Epidermal melanocyte (primary cell): ENCODE measurements at regions not wholly inside any gene's neighbourhood (a gene's known extent, or its start where the extent isn't known, plus 50 kb on each side); places are given as distances from the start of the nearest gene placed in this dataset.

Experiments used
- DNase-seq: peaks from one replicate; pipeline ENCODE4 v3.0.0; 2011; ENCODE audit warnings: low spot score; ENCODE audit not compliant: insufficient read length

GRCh38 chr6:153272201-153272980 lies 141.3 kb upstream of the RGS17 start:
- DNase-seq = no peak

GRCh38 chr6:153263489-153263888 lies 132.4 kb upstream of the RGS17 start:
- no peak for DNase-seq

GRCh38 chr6:153251326-153251725 lies 120.2 kb upstream of the RGS17 start:
- DNase-seq = no peak

GRCh38 chr6:153237670-153238069 lies 106.6 kb upstream of the RGS17 start:
- DNase-seq = no peak

GRCh38 chr6:153231048-153231646 lies 100.1 kb upstream of the RGS17 start:
- DNase-seq = no peak

- no peak for DNase-seq
Observed at GRCh38 chr6:153218184-153218792, 87.2 kb upstream of the RGS17 start.

- DNase-seq = no peak
Observed at GRCh38 chr6:153216789-153217188, 85.7 kb upstream of the RGS17 start.

- DNase-seq = no peak
Observed at GRCh38 chr6:153215242-153215641, 84.2 kb upstream of the RGS17 start.

- no peak for DNase-seq
Observed at GRCh38 chr6:153214436-153214835, 83.4 kb upstream of the RGS17 start.

- peak; percentile 62 for DNase-seq
Observed at GRCh38 chr6:153210083-153210482, 79.0 kb upstream of the RGS17 start.

GRCh38 chr6:153208706-153209105 lies 77.6 kb upstream of the RGS17 start:
- no peak for DNase-seq

GRCh38 chr6:153207617-153208016 lies 76.5 kb upstream of the RGS17 start:
- DNase-seq = no peak

GRCh38 chr6:153207006-153207405 lies 75.9 kb upstream of the RGS17 start:
- DNase-seq = no peak

GRCh38 chr6:153192943-153193885 lies 62.1 kb upstream of the RGS17 start:
- DNase-seq = no peak

GRCh38 chr6:153183925-153184324 lies 52.8 kb upstream of the RGS17 start:
- DNase-seq = no peak
